ENCODE measurements at regions not wholly inside any gene's neighbourhood (a gene's known extent, or its start where the extent isn't known, plus 50 kb on each side); places are given as distances from the start of the nearest gene placed in this dataset.

DNA sequence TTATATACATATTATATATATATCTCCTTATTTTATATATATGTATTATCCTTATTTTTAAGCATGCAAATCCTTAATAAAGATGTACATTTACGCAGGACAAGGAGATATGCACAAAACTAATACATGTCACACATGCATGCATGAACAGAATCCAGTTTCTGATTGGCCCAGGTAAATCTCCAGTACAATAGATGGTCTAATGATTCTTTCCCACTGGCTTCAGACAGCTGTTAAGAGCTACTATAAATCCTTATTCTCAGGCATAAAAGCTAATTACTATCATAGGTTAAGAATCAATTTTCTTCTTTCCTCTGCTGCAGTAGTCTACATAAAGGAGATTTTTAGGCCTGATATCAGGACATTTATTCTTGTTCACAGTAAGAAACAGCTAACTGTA, 689.8 kb downstream of the KCTD8 start:
- TF ChIP-seq ZNF274 (IDR thresholded peaks at IDR 0.05; ENCODE audit: low read depth, low read length) (no peak), YY1 (IDR thresholded peaks at IDR 0.05; ENCODE audit: insufficient read depth, insufficient read length) (no peak), SUZ12 (IDR thresholded peaks at IDR 0.05; ENCODE audit: extremely low read depth, insufficient read depth, insufficient read length) (no peak)
